ENCODE measurements at regions not wholly inside any gene's neighbourhood (a gene's known extent, or its start where the extent isn't known, plus 50 kb on each side); places are given as distances from the start of the nearest gene placed in this dataset.

GRCh38 chr1:163761898-163762297 is 440.1 kb downstream of the NUF2 start:
- DNase-seq: no peak

- DNase-seq: no peak
Observed at GRCh38 chr1:163766257-163766918, 444.6 kb downstream of the NUF2 start.

- no peak for DNase-seq
Observed at GRCh38 chr1:163768576-163768975, 446.8 kb downstream of the NUF2 start.

- DNase-seq: no peak
Observed at GRCh38 chr1:163770265-163770664, 448.5 kb downstream of the NUF2 start.

GRCh38 chr1:163771637-163772036 is 449.9 kb downstream of the NUF2 start:
- no peak for DNase-seq

GRCh38 chr1:163772246-163772645 is 450.5 kb downstream of the NUF2 start:
- no peak for DNase-seq

- DNase-seq: no peak
Observed at GRCh38 chr1:163773396-163773795, 451.6 kb downstream of the NUF2 start.

GRCh38 chr1:163774401-163774945 is 452.7 kb downstream of the NUF2 start:
- DNase-seq: no peak

- DNase-seq: no peak
Observed at GRCh38 chr1:163774978-163775620, 453.3 kb downstream of the NUF2 start.

- no peak for DNase-seq
Observed at GRCh38 chr1:163777205-163777604, 455.5 kb downstream of the NUF2 start.

GRCh38 chr1:163781146-163781545 is 459.4 kb downstream of the NUF2 start:
- no peak for DNase-seq

GRCh38 chr1:163785868-163786405 is 464.2 kb downstream of the NUF2 start:
- no peak for DNase-seq

- DNase-seq: no peak
Observed at GRCh38 chr1:163789911-163790310, 468.2 kb downstream of the NUF2 start.

GRCh38 chr1:163794551-163794950 is 472.8 kb downstream of the NUF2 start:
- no peak for DNase-seq

GRCh38 chr1:163796394-163796821 is 474.7 kb downstream of the NUF2 start:
- DNase-seq: no peak

- no peak for DNase-seq
Observed at GRCh38 chr1:163797816-163798215, 476.1 kb downstream of the NUF2 start.

GRCh38 chr1:163799190-163799805 is 477.5 kb downstream of the NUF2 start:
- DNase-seq: no peak

- no peak for DNase-seq
Observed at GRCh38 chr1:163807331-163808049, 485.7 kb downstream of the NUF2 start.

GRCh38 chr1:163813251-163813650 is 491.5 kb downstream of the NUF2 start:
- DNase-seq: no peak

- no peak for DNase-seq
Observed at GRCh38 chr1:163820226-163820625, 498.5 kb downstream of the NUF2 start.

GRCh38 chr1:163820766-163821165 is 499.0 kb downstream of the NUF2 start:
- no peak for DNase-seq

GRCh38 chr1:163821679-163822078 is 499.9 kb downstream of the NUF2 start:
- DNase-seq: no peak

- no peak for DNase-seq
Observed at GRCh38 chr1:163823017-163823416, 501.3 kb downstream of the NUF2 start.
